Caco-2 (cell line): ENCODE measurements at regions not wholly inside any gene's neighbourhood (a gene's known extent, or its start where the extent isn't known, plus 50 kb on each side); places are given as distances from the start of the nearest gene placed in this dataset.

Source experiments
- BruUV-seq: library from RNA; stranded (reverse); fragments of 400-500 nt; replicated peaks from 2 replicates; lab custom pipeline; 2021; lab: Mats Ljungman, UMichigan
- CTCF ChIA-PET: fragments of 300-600 bp; sonication (Branson Sonifier 250); formaldehyde crosslinking; loops from one replicate; lab custom pipeline; 2022; ENCODE audit warnings: antibody characterized with exemption; lab: Charles Lee
- POLR2A ChIA-PET: fragments of 300-600 bp; sonication (Branson Sonifier 250); formaldehyde crosslinking; loops from one replicate; lab custom pipeline; 2022; ENCODE audit warnings: antibody characterized with exemption; lab: Charles Lee
- DNase-seq, 2 experiments: peaks; one replicate each; pipeline versions ENCODE4 v3.0.0 to v3.0.0-alpha.2; 2020 to 2022
- H3K27me3 ChIP-seq: replicated peaks from 2 replicates; pipeline ENCODE4 v1.6.0; 2011; ENCODE audit warnings: low read length; ENCODE audit not compliant: control insufficient read depth, insufficient read depth
- H3K36me3 ChIP-seq: 2 replicates; pipeline ENCODE4 v1.5.1; 2011; ENCODE audit warnings: low read length; ENCODE audit not compliant: control insufficient read depth, insufficient read depth
- H3K4me1 ChIP-seq: fragments of 250-450 bp; sonication (Bioruptor Pico); 2 replicates; pipeline ENCODE4 v1.5.1; 2020; ENCODE audit warnings: mild to moderate bottlenecking
- H3K4me3 ChIP-seq: 2 replicates; pipeline ENCODE4 v1.5.1; 2011; ENCODE audit warnings: low read depth, mild to moderate bottlenecking, control low read depth, low read length
- H3K9me3 ChIP-seq: fragments of 250-450 bp; sonication (Bioruptor Pico); 2 replicates; pipeline ENCODE4 v1.5.1; 2020; ENCODE audit warnings: mild to moderate bottlenecking, moderate library complexity
- H3K27ac Mint-ChIP-seq: one replicate; pipeline ENCODE4 v1.8.0; 2022; ENCODE audit warnings: mixed read lengths; ENCODE audit not compliant: unreplicated experiment
- H3K27me3 Mint-ChIP-seq: one replicate; pipeline ENCODE4 v1.8.0; 2022; ENCODE audit warnings: mixed read lengths; ENCODE audit not compliant: insufficient read depth, unreplicated experiment
- H3K36me3 Mint-ChIP-seq: one replicate; pipeline ENCODE4 v1.8.0; 2022; ENCODE audit warnings: mild to moderate bottlenecking, mixed read lengths; ENCODE audit not compliant: insufficient read depth, unreplicated experiment
- H3K4me1 Mint-ChIP-seq: one replicate; pipeline ENCODE4 v1.8.0; 2022; ENCODE audit warnings: low read depth, mixed read lengths; ENCODE audit not compliant: unreplicated experiment
- H3K4me3 Mint-ChIP-seq: one replicate; pipeline ENCODE4 v1.8.0; 2022; ENCODE audit warnings: mild to moderate bottlenecking, moderate library complexity, mixed read lengths; ENCODE audit not compliant: unreplicated experiment
- H3K9me3 Mint-ChIP-seq: one replicate; pipeline ENCODE4 v1.8.0; 2022; ENCODE audit warnings: mixed read lengths; ENCODE audit not compliant: unreplicated experiment
- CTCF ChIP-seq, 2 experiments: fragments of 200-600 bp in 1 of 2; IDR thresholded peaks; 1 replicate in 1 of 2; 2 replicates in 1 of 2; pipeline versions ENCODE4 v1.5.1 to v1.8.0; 2011 to 2022; ENCODE audit warnings: antibody characterized with exemption in 1 of 2, control low read depth in 1 of 2, inconsistent platforms in 1 of 2, low read depth in 1 of 2, low read length in 1 of 2, mild to moderate bottlenecking in 1 of 2, moderate library complexity in 1 of 2; ENCODE audit not compliant: insufficient read depth in 1 of 2, severe bottlenecking in 1 of 2, unreplicated experiment in 1 of 2
- intact Hi-C: fragments of 100-400 bp; cut with micrococcal nuclease; formaldehyde crosslinking; loops from one replicate; pipeline ENCODE4 v1.10.0; 2022; ENCODE audit not compliant: unreplicated experiment

GRCh38 chr11:50423208-50423607 is 390.5 kb downstream of the OR4C45 start:
- Mint-ChIP-seq H3K27ac (no peak overlapping the region), H3K4me1 (no peaks in the 10 kb centered on the region), H3K36me3 (no peaks in the 10 kb centered on the region), H3K4me3 (no peak overlapping the region), H3K27me3 (no peaks in the 10 kb centered on the region), H3K9me3 (peaks cover 15% of the 10 kb centered on the region)
- TF ChIP-seq CTCF (IDR thresholded peaks at IDR 0.05; ENCODE audit: insufficient read depth in 1 of 2, low read depth in 1 of 2, low read length in 1 of 2, severe bottlenecking in 1 of 2, unreplicated experiment in 1 of 2) = no peak
- BruUV-seq = no TSS peak
- ChIA-PET CTCF (no interaction called here), POLR2A (no interaction called here)
- no peaks in the 10 kb centered on the region; the same call in 1 of the 2 replicates for H3K9me3 ChIP-seq
- no peaks in the 10 kb centered on the region for H3K27me3 ChIP-seq
- DNase-seq = no peak
- intact Hi-C loops = no loop called here
- no peaks in the 10 kb centered on the region for H3K36me3 ChIP-seq
- H3K4me1 ChIP-seq = no peaks in the 10 kb centered on the region
- H3K4me3 ChIP-seq = no peak overlapping the region
